ENCODE measurements at regions not wholly inside any gene's neighbourhood (a gene's known extent, or its start where the extent isn't known, plus 50 kb on each side); places are given as distances from the start of the nearest gene placed in this dataset.

- TF ChIP-seq ZSCAN5A (CRISPR knock-in tag; IDR thresholded peaks at IDR 0.05; ENCODE audit: borderline replicate concordance) = no peak
- no peak for TF ChIP-seq SRSF1 (optimal IDR thresholded peaks at IDR 0.05; ENCODE audit: low read depth, low read length)
- no peak for TF ChIP-seq HDAC6 (IDR thresholded peaks at IDR 0.05; ENCODE audit: low read depth, low read length)
Observed at GRCh38 chr14:51314321-51315015, 74.4 kb downstream of the TMX1 start (continued).

GRCh38 chr14:51317373-51317772, 77.3 kb downstream of the TMX1 start:
- CTCF ChIA-PET (ENCODE audit: low intra/inter-chr PET ratio, low total read pairs) = no interaction called here
- in situ Hi-C loops (cut with HindIII; ENCODE audit: extremely low pct_ligation_motif_present, low pct_unique_long_range_greater_than_20kb) = no loop called here
- POLR2A ChIA-PET = no interaction called here
- no peak for TF ChIP-seq EHMT2 (IDR thresholded peaks at IDR 0.05; ENCODE audit: borderline replicate concordance, low read depth, low read length)
- TF ChIP-seq GLI4 (CRISPR knock-in tag; IDR thresholded peaks at IDR 0.05; ENCODE audit: borderline replicate concordance) = no peak
- no peak for TF ChIP-seq GFI1 (CRISPR knock-in tag; IDR thresholded peaks at IDR 0.05; ENCODE audit: borderline replicate concordance)
- TF ChIP-seq ELF4 (CRISPR knock-in tag; IDR thresholded peaks at IDR 0.05; ENCODE audit: borderline replicate concordance) = no peak
- no peak for TF ChIP-seq ZNF644 (CRISPR knock-in tag; IDR thresholded peaks at IDR 0.05; ENCODE audit: low read depth)
- TF ChIP-seq SNAPC4 (CRISPR knock-in tag; IDR thresholded peaks at IDR 0.05) = no peak
- TF ChIP-seq BORCS8-MEF2B (CRISPR knock-in tag; IDR thresholded peaks at IDR 0.05) = no peak
- TF ChIP-seq SNAPC5 (CRISPR knock-in tag; IDR thresholded peaks at IDR 0.05; ENCODE audit: borderline replicate concordance) = no peak
- no peak for TF ChIP-seq NR0B2 (CRISPR knock-in tag; IDR thresholded peaks at IDR 0.05)
- TF ChIP-seq ZNF598 (CRISPR knock-in tag; IDR thresholded peaks at IDR 0.05; ENCODE audit: borderline replicate concordance) = no peak
- TF ChIP-seq KLF12 (CRISPR knock-in tag; IDR thresholded peaks at IDR 0.05; ENCODE audit: borderline replicate concordance) = no peak
- TF ChIP-seq PAWR (CRISPR knock-in tag; IDR thresholded peaks at IDR 0.05; ENCODE audit: borderline replicate concordance) = no peak
- no peak for TF ChIP-seq SUZ12 (IDR thresholded peaks at IDR 0.05; ENCODE audit: low read depth, low read length)
- TF ChIP-seq MATR3 (CRISPR knock-in tag; IDR thresholded peaks at IDR 0.05) = no peak

More at GRCh38 chr14:51317373-51317772, 77.3 kb downstream of the TMX1 start:
- Histone ChIP-seq H3K4me3 (replicated peaks in 1 of 3; ENCODE audit: insufficient read depth in 1 of 3, low read depth in 2 of 3, low read length in 3 of 3) (no peak overlapping the region), H3K27me3 (ENCODE audit: control insufficient read depth in 1 of 2, insufficient read depth in 2 of 2, low read length in 2 of 2) (no peaks in the 10 kb centered on the region), H3K9me3 (ENCODE audit: low read length) (no peaks in the 10 kb centered on the region), H3K79me2 (ENCODE audit: insufficient read depth, low read length) (no peaks in the 10 kb centered on the region), H3K27ac (ENCODE audit: extremely low read length, insufficient read depth, low read length) (no peak overlapping the region), H4K20me1 (ENCODE audit: insufficient read depth, low read length) (no peaks in the 10 kb centered on the region), H3K4me1 (ENCODE audit: insufficient read depth, low read length) (no peaks in the 10 kb centered on the region), H3K4me2 (ENCODE audit: low read depth, low read length) (no peak overlapping the region), H2AFZ (ENCODE audit: low read length) (no peak overlapping the region), H3K36me3 (replicated peaks in 1 of 2; ENCODE audit: control insufficient read depth in 1 of 2, insufficient read depth in 2 of 2, low read length in 2 of 2) (no peaks in the 10 kb centered on the region), H3K9ac (ENCODE audit: insufficient read depth, low read depth, low read length) (no peak overlapping the region)
- WGBS (ENCODE audit: low lambda C conversion rate) = under 1% methylated on average over 2 of the region's 2 CpGs
- FAIRE-seq = no peak
- intact Hi-C loops (cut with micrococcal nuclease; ENCODE audit: unreplicated experiment) = no loop called here
- no peak for DNase-seq (ENCODE audit: low spot score)
- ATAC-seq = no peak
- BruUV-seq (replicated peaks) = no TSS peak

All from HepG2 (cell line).